HG02610 (cell line): ENCODE measurements at regions not wholly inside any gene's neighbourhood (a gene's known extent, or its start where the extent isn't known, plus 50 kb on each side); places are given as distances from the start of the nearest gene placed in this dataset.
A peak's percentile ranks its signal among the peaks of the same experiment; 100 is the strongest.

ENCODE experiments used
- ATAC-seq: cut with Tn5 transposase; IDR thresholded peaks from one replicate; pipeline ENCODE4 v1.9.1; 2021; ENCODE audit warnings: mild to moderate bottlenecking, moderate library complexity; ENCODE audit not compliant: unreplicated experiment

DNA sequence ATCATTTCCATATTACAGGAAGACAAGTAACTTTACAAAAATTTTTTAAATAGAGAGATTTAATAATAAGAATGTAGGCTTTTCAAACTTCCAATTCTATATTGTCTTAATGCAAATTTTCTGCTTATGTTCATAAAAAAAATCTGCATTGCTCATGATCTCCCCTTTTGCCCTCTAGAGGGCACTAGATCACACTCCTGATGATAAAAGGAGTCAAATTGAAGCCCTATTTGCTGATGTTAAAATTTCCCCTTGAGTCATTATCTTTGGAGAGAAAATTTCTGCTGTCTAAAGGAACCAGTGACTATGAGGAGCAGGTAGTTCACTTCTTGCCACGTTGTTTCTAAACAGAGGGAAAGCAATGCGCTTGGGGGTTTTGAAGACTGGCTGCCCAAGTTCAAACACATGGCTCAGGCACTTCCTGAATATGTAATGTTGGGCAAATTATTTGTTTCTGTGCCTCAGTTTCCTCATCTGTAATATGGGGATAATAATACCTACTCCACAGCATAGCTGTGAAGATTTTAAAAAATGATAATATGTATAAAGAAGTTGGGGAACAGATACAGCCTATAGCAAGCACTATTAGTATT is 874.2 kb downstream of the TFAP2A start:
- peak; percentile 74 for ATAC-seq

DNA sequence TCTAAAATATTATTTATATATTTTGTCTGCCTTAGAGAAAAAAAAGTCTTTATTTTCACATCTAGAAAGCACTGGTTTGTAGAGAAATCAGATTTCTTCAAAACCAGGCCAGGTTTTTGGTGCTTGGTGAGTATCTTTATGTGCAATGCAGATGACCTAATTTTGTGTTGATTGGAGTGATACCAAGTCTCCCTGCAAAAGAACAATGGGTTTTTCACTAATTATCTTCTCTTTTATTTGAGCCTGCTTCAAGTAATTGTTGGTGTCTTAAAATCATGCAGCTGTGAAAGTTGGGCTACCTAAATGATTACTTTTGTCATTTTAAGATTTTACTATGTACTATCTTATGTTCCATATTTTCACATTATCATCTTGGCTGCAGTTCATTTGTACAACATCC is 874.7 kb downstream of the TFAP2A start:
- ATAC-seq, result no peak

DNA sequence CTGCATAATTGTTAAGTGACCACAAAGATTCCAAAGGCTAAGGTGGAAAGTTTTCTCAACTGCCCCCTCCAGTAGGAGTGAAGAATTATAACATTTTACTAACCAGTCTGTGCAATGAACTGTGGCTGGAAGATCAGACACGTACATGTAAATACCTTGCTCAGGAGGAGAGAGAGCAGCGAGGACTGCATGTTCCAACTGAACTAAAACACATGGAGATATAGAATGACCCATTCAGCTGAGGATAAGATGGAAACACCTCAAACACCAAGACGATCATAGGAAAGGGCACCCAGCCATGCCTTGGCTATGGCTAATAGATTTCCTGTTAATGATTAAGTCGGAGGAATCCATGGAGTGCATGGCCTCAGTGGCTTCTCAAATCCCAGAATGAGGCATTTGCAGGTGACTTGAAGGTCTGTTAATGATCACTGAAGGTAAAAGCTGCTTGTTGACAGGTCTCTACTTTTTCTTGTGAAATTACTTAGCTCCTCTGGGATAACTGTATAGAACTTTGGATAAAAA is 875.6 kb downstream of the TFAP2A start:
- ATAC-seq, result no peak

DNA sequence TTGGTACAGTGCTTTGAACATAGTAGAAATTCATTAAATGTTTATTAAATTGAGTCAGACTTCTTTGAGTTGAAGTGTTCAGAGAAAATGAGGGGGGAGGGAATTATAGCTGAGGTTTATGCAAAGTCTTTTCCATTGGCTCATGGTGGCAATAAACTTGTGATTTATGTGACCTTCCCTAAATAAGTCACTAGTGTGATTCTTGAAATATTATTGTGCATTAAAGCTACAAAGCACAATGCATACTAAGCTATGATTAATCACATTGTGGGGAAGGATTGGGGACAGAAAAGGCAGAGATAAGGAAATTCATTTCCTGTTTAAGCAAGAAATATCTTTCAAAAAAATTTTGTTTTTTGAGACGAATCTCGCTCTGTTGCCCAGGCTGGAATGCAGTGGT is 877.5 kb downstream of the TFAP2A start:
- no peak for ATAC-seq

- no peak for ATAC-seq
Observed at GRCh38 chr6:9535106-9535505, 879.8 kb downstream of the TFAP2A start.

GRCh38 chr6:9532621-9533557 is 882.0 kb downstream of the TFAP2A start:
- ATAC-seq, result no peak

- ATAC-seq, result no peak
Observed at GRCh38 chr6:9527679-9528286, 887.1 kb downstream of the TFAP2A start.

GRCh38 chr6:9523462-9523861 is 891.4 kb downstream of the TFAP2A start:
- no peak for ATAC-seq

DNA sequence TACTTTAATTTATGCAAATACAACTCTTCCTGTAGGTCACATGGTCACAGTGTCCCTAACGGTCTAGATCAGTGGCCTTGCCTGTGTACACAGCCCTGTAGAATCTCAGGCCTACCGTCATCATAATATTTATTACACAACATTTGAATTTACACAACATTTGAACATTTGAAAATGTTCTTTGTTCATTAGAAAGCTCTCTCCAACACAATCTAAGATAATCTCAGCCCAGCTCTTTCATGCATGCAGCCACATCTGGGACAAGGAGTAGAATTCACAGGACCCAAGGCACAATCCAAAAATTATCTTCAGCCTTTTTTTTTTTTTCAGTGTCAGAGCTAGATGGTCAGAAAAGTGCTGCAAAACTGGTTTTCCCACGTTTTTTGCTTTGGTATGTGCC is 892.8 kb downstream of the TFAP2A start:
- no peak for ATAC-seq

DNA sequence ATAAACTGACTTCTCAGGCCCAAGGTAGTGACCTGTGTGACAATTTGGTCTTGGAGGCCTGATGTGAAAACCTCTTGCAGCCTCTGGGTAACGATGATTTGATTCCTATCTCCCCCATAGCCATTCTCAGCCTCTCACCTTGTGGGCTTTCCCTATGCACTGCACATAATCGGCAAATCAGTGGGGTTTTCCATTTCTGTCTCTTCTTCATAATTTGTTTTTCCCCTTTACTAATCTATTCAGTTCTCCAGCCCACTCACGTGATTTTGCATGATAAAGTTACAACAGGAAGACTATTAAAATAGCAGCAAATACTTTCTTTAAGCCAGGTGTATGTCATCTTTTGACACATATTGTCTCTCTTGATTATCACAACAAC is 893.7 kb downstream of the TFAP2A start:
- ATAC-seq, result peak; percentile 63

DNA sequence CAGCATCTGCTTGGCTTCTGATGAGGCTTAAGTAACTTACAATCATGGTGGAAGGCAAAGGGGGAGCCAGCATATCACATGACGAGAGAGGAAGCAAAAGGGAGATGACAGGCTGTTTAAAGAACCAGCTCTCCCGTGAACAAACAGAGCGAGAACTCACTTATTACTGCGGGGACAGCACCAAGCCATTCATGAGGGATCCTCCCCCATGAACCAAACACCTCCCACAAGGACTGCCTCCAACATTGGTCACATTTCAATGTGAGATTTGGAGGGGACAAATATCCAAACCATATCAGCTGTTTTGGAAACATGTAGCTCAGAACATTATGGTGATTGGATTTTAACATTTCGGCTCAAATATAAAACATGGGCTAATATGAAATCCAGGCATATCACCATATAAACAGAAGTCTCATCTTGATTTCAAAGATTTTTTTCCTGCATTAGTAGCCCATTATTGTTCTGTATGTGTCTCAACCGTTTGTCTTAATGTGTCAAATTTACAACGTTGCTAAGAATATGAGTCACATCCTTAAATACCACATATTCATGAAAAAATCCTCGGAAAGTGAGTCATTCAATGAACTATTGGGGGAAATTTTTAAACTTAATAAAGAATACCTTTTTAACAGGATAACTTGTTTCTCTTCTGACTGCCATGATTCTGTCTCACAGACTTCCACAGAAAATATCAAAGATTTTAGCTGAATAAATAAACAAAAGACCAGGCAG is 894.3 kb downstream of the TFAP2A start:
- peak; percentile 77 for ATAC-seq

GRCh38 chr6:9518431-9518830 is 896.4 kb downstream of the TFAP2A start:
- ATAC-seq, result no peak

GRCh38 chr6:9517806-9518205 is 897.1 kb downstream of the TFAP2A start:
- no peak for ATAC-seq

GRCh38 chr6:9515633-9516606 is 899.0 kb downstream of the TFAP2A start:
- no peak for ATAC-seq

GRCh38 chr6:9514146-9514545 is 900.7 kb downstream of the TFAP2A start:
- no peak for ATAC-seq

DNA sequence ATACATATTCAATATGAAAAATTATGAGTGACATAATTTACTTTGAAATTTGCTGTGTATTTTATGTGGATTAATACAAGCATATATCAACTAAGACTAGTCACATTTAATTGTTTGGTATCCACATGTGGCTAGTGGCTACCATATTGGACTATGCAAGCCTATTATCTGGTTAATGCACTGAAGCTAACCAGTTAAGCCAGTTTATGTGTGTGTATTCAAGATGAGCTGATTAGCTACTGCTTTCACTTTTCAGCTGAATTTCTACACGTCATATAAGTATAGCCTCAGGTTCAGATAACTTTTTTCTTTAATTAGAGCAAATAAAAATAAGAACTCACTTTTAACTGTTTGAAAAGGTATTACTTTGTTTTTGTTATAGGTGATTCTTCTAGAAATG is 903.7 kb downstream of the TFAP2A start:
- ATAC-seq, result no peak

DNA sequence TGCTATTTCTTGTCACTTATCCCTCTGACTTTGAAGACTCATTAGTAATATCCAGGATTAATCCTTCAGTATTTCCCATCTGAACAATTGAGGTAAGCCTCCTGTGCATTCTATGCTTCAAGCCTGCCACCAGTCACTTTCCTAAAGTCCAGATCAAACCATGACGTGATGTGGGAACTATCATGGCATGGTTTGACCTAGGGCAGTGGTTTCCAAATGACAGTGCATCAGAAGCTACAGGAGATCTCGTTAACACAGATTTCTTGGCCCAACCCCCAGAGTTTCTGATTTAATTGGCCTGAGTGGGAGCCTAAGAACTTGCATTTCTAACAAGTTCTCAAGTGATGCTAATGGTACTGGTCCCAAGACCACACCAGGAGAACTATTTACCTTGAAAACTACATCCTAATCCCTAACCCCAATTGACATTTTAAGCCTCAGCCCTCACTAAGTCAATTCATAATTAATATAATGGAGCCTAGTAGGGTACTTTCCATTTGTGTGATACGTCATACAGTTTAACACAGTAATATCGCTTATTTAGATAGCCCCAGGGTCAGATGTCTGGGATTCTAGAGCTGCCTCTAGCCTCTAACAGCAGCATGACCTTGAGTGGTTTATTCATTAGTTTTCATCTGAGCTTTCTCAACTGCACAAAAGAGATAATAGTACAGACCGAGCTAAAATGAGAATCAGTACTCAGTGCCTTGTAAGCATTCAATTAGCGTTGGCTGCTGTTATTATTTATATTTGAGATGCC is 907.6 kb downstream of the TFAP2A start:
- ATAC-seq, result peak; percentile 61

DNA sequence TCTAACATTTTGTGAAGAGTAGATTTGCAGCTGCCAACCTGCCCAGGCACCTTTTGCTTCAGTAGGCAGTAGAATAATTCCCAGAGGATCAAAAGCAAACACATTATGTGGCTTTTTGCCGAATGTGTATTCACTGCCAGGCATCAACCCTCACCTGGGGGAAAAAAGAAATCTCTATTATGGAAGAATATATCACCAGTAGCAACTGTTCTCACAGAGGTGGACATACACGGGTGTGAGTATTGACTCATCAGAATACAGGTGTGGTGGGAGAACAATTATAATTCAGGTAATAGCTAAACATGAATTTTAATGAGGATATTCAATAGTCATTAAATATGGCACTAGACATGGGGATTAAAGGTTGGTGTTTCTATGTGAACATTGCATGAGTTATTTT is 910.7 kb downstream of the TFAP2A start:
- ATAC-seq, result no peak

DNA sequence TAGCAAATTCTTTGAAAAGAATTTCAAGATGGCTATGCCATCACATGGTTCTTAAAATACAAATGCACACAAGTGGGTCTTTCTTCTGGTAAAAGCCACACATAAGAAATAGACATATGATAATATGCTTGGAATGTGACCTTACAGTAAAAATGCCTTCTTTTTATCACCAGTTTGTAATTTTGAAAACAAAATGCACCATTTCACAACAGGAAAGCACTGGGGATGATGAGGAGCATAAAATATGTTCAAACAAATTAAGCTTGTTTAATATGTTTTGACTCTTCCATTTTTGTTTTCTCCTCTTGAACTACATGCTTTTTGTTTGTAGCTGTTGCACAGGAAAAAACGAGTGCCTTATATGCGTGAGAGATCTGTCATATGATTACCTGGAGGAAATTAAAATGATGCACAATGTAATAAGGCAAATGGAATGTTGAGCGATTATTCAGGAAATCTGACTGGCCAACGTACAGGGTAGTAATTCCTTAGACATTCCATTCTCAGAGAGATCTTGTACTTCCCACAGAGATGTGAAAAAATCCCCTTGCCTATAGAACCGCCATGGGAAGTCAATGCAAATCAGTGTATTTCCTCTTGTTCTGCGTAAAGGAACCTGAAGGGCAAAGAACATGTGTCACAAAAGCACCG is 911.6 kb downstream of the TFAP2A start:
- ATAC-seq, result no peak
